ENCODE measurements at regions not wholly inside any gene's neighbourhood (a gene's known extent, or its start where the extent isn't known, plus 50 kb on each side); places are given as distances from the start of the nearest gene placed in this dataset.

- TF ChIP-seq NFRKB (IDR thresholded peaks at IDR 0.05; ENCODE audit: low read depth) (no peak), SP1 (CRISPR knock-in tag; IDR thresholded peaks at IDR 0.05) (no peak), FOXK1 (CRISPR knock-in tag; IDR thresholded peaks at IDR 0.05; ENCODE audit: borderline replicate concordance) (no peak)
These were observed 136.8 kb upstream of the FMN2 start for GRCh38 chr1:239954836-239955235.

Measured in K562 (cell line).